GM21576 (cell line): ENCODE measurements at regions not wholly inside any gene's neighbourhood (a gene's known extent, or its start where the extent isn't known, plus 50 kb on each side); places are given as distances from the start of the nearest gene placed in this dataset.
A peak's percentile ranks its signal among the peaks of the same experiment; 100 is the strongest.

Experiments
- ATAC-seq: cut with Tn5 transposase; IDR thresholded peaks from one replicate; pipeline ENCODE4 v1.9.1; 2021; ENCODE audit warnings: mild to moderate bottlenecking, moderate library complexity; ENCODE audit not compliant: unreplicated experiment

DNA sequence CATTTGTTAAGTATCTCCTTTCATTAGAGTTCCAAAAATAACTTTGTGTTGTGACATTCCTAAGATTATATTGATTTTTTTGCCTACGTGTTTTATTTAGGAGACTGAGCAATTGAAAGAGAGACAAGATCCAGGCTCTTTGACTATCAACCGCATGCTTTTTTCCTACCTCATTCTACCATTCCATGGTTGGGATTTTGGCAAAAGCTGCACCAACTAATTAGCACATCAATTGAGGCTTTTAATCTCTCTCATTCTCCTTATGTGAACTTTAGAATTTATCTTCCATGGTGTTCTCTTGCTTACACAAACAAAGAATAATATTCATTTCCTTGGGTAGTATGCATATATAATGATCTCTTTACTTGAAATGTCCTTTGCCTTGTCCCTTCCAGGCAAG, 338.7 kb upstream of the SMC2 start:
- no peak for ATAC-seq

DNA sequence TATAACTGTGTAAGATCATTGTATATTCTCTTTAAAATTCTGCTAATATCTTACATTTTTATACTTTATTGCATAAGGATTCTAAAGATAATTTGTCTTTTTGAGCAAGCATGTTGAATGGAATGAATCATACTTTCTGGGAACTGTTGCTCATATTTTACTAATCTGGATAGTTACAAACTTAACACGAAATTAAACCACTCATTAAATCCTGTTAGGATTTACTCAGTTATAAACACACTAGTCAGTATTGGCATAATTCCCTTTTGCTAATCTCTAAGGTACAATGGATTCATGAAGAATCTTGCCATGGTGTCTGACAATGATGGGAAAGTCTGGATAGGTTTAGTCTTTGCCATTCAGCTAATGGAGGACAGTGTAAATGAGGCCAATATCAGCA, 338.1 kb upstream of the SMC2 start:
- ATAC-seq = no peak

DNA sequence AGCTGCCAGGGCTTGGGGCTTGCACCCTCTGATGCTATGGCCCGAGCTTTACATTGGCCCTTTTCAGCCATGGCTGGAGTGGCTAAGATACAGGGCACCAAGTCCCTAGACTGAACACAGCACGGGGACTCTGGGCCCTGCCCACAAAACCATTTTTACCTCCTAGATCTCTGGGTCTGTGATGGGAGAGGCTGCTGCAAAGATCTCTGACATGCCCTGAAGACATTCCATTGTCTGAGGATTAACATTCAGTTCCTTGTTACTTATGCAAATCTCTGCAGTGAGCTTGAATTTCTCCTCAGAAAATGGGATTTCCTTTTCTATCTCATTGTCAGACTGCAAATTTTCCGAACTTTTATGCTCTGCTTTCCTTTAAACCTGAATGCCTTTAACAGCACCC, 337.0 kb upstream of the SMC2 start:
- no peak for ATAC-seq

GRCh38 chr9:103761466-103761865, 332.6 kb upstream of the SMC2 start:
- no peak for ATAC-seq

DNA sequence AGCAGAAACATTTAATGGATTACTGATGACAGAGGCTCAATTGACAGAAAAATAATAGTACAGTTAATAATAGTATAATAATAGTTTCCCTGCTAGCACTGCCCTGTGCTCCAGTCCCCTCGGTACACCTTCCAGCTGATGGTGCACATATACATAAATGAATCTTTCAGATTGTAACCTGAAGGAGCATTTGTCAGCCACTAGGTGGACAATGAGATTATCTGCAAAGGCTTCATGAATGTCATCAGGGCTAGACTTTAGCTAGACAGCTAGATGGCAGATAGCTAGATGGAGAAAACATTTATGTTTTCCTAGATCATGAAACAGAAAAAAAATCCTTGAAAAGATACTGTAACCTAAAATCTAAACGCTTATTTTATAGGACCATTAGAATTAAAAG, 304.4 kb upstream of the SMC2 start:
- peak; percentile 96 for ATAC-seq

DNA sequence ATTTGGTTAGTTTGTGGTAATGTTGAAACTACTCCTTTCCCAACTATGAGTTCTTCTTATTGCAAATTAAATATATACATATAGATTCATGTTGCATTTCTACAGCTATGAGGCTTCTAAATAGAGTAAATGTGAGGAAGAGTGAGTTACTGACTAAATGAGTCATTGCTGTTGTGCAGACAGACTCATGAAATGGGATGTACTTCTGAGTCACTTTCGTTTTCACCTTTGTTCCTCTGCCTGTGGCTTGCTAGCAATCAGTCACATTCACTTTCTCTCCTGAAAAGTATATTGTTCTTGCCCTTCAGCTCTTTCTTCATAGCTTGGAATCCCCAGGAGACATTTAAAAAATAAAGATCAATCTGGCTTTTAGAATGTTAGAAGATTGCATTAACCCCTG, 295.5 kb upstream of the SMC2 start:
- ATAC-seq = peak; percentile 100

- ATAC-seq = no peak
These were observed 294.1 kb upstream of the SMC2 start for GRCh38 chr9:103799959-103800358.

GRCh38 chr9:103802068-103802467, 292.0 kb upstream of the SMC2 start:
- ATAC-seq = no peak

GRCh38 chr9:103803245-103803644, 290.9 kb upstream of the SMC2 start:
- ATAC-seq = no peak

DNA sequence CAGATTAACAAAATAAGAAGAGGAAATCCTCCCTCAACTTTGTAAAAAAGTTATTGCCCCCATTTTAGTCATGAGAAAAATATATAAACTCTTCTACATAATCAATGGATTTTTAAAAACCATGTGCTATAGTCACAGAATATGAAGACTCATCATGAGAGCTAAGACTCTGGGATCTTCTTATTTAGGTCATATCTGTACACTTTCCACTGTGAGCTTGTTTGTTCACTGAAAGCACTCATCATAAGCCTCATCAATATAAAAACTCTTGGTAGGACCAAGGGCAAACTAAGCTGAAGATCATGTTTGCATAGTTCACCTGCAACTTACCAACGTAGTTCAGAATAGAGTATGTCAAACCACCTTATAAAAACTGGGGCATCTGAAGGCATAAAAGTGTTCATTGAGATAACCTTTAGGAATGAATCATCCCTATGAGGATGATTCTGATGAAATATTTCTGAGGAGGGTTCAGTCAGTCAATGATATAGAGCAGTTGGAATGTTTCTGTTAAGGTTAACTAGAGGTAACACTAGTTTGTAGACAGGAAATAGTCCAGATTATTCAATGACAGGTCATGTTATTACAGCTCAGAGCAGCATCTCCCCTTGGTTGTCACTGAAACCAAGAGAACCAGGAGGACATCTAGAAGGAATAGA, 289.9 kb upstream of the SMC2 start:
- ATAC-seq = no peak

DNA sequence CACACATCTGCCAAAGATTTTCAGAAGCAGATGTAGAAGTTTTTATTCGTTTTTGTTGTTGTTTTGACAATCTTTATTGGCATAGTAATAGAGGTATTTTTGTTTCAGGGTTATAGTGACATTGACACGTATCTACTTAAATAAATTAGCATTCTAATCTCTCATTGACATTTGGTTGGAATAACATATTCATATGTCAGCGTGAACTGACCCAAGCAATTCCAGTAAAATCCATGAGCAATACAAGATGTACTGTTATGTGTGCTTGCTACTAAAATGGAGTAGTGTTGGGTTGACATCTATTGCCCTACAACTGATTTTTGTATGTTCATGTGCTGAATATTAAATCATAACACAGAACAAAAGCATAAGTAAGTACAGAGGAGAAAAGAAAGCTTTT, 284.4 kb upstream of the SMC2 start:
- no peak for ATAC-seq

- ATAC-seq = no peak
These were observed 282.6 kb upstream of the SMC2 start for GRCh38 chr9:103811462-103811861.

DNA sequence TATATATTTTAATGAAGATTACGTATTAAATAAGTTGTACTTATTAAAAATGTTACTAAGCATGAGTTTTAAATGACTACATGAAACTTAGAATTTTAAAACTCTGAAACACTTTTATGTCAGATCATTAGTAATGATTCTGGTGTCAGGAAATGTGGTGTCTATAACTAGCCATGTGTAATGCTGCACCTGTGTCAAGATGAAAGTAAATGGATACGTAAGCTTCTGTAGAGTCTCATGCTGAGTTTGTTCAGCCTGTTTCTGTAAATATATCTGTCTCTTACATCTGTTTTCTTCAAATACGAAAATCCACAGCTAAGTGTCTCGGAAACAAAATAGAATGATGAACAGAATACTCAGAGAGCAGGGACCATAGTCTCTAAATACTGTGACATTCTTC, 278.0 kb upstream of the SMC2 start:
- ATAC-seq = no peak

- no peak for ATAC-seq
These were observed 274.2 kb upstream of the SMC2 start for GRCh38 chr9:103819936-103820335.

DNA sequence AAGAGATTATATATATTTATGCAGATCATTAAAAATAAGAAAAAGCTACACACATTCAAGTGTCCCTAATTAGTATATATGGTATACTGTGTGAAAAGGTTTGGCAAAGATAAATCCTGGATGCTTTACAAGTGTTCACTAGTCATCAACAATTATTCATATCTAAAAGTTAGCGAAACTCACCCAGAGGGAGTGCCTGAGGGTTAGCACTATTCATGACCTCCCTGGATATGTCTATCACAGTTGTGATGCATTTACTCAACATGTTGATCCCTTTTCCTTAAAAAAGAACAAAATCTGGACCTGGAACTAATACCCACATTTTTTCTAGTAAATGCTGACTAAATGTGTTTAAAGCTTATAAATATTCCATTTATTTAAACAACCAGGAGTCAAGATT, 273.0 kb upstream of the SMC2 start:
- no peak for ATAC-seq

DNA sequence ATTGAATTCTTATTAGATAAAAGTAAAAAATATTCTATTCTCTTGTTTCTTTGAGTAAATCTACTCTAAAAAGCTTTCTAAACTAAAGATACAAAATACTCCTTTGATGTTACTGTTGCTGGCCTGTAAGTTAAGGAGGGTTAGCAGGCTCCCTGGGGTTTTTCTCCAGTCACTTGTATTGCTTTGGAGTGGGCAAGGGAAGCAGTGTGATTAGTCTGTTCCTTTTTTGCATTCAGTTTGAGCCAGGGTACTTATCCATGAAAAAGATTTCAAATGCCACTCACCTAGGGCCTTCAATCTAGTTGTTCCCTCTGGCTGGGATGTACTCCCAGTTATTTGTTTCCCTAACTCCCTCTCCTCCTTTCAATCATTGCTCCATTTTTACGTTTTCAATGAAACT, 256.2 kb upstream of the SMC2 start:
- ATAC-seq = no peak

- ATAC-seq = no peak
These were observed 254.9 kb upstream of the SMC2 start for GRCh38 chr9:103839197-103839596.

- ATAC-seq = no peak
These were observed 226.2 kb upstream of the SMC2 start for GRCh38 chr9:103867886-103868285.

DNA sequence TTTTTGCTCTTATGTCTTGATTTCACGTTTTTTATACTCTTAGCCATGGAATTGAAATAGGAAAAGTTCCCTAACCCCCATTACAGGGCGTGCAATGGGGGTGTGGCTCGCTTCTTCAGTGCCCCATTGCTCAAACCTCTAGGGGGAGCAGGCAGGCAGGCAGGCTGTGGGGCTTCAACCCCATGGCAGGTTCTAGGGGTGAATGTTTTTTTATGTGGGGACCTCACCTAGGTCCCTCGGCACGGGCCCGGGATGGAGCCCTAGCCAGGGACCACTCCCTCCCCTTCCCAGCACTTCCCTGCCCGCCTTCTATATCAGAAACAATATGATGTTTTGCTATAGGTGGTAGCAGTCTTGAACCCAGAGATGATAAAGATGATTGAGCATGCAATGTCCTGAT, 221.3 kb upstream of the SMC2 start:
- ATAC-seq = no peak

GRCh38 chr9:103881419-103881818, 212.7 kb upstream of the SMC2 start:
- ATAC-seq = no peak

DNA sequence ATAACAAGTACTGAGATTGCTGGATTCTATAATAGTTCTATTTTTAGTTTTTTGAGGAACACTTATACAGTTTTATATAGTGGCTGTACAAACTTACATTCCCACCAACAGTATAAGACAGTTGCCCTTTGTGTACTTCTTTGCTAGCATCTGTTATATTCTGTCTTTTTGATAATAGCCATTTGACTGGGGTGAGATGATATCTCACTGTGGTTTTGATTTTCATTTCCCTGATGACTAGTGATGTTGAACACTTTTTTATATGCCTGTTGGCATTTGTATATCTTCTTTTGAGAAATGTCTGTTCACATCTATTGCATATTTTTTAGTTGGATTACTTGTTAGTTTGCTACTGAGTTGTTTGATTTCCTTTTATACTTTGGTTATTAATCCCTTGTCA, 204.1 kb upstream of the SMC2 start:
- no peak for ATAC-seq

GRCh38 chr9:103894184-103894583, 199.9 kb upstream of the SMC2 start:
- ATAC-seq = no peak

DNA sequence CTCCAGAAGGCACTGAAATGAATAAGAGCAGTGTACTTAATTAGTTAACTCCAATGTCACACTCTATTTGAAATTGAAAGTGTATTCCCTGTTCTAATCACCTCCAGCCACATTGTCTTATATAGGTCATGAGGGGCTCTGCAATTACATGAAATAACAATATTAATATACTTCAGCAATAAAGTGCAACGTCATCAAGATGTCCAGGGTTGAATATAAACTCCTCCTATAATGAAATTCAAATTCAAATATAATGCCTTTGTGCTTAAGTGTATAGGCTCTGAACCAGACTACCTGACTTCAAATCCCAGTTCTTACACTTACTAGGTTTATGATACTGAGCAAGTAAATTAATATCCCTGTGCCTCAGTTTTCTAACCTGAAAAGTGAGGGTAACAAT, 195.6 kb upstream of the SMC2 start:
- no peak for ATAC-seq

DNA sequence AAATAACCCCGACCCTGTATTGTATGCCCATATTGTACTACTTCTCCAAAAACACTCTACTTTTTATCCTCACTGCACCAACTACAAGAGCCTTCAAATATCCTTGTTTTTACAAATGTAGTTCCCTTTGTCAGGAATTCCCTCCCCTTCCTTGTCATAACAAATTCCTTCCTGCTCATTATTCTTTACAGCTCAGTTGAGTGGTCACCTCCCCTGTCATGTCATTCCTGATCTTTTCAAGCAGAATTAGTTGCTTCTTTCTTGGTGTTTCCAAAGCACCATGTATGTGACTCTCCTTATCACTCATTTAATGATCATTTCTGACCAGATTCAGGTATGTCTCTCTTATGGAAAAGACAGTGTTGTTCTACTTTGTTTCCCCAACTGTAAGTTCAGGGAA, 194.2 kb upstream of the SMC2 start:
- ATAC-seq = no peak
